ENCODE measurements at regions not wholly inside any gene's neighbourhood (a gene's known extent, or its start where the extent isn't known, plus 50 kb on each side); places are given as distances from the start of the nearest gene placed in this dataset.
A peak's percentile ranks its signal among the peaks of the same experiment; 100 is the strongest.
"Not testable (repeated sequence)": the region's sequence is repeated elsewhere in the genome, so short reads cannot be mapped to it uniquely, and the experiment has no call there.

DNA sequence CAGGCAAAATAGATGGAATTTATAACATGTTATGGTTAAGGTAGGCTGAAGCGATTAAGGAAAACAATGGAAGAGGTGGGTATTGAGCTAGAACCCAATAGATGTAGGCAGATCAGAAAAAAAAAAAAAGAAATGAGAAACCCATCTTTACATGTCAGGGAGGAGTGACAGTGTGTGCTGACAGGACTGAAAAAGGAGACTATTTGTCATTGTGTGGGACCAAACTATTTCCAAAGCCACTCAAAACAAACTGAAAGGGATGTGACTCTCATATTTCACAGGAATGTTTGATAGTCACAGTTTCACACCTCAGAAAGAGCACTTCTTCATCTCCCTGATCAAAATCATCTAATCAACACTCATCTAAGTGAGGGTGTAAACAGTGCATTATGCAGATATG is 122.3 kb upstream of the KIF2A start:
- Histone ChIP-seq H3K36me3 (no peaks in the 10 kb centered on the region), H3K27me3 (no peaks in the 10 kb centered on the region), H3K4me3 (no peak overlapping the region), H3K27ac (no peak overlapping the region), H3K4me1 (no peaks in the 10 kb centered on the region), H3K9me3 (no peaks in the 10 kb centered on the region)
- DNase-seq (no peak), ATAC-seq (ENCODE audit: low FRiP score in 2 of 2) (no peak)
- 97 to 100% methylated on average over 1 of the region's 1 CpG for WGBS, 2 donors
- TF ChIP-seq, protein P1, sequence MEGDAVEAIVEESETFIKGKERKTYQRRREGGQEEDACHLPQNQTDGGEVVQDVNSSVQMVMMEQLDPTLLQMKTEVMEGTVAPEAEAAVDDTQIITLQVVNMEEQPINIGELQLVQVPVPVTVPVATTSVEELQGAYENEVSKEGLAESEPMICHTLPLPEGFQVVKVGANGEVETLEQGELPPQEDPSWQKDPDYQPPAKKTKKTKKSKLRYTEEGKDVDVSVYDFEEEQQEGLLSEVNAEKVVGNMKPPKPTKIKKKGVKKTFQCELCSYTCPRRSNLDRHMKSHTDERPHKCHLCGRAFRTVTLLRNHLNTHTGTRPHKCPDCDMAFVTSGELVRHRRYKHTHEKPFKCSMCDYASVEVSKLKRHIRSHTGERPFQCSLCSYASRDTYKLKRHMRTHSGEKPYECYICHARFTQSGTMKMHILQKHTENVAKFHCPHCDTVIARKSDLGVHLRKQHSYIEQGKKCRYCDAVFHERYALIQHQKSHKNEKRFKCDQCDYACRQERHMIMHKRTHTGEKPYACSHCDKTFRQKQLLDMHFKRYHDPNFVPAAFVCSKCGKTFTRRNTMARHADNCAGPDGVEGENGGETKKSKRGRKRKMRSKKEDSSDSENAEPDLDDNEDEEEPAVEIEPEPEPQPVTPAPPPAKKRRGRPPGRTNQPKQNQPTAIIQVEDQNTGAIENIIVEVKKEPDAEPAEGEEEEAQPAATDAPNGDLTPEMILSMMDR (IDR thresholded peaks at IDR 0.05): no peak
- TF ChIP-seq POLR2A (IDR thresholded peaks at IDR 0.05) (no peak), POLR2AphosphoS5 (IDR thresholded peaks at IDR 0.05) (no peak), EP300 (IDR thresholded peaks at IDR 0.05) (no peak)

DNA sequence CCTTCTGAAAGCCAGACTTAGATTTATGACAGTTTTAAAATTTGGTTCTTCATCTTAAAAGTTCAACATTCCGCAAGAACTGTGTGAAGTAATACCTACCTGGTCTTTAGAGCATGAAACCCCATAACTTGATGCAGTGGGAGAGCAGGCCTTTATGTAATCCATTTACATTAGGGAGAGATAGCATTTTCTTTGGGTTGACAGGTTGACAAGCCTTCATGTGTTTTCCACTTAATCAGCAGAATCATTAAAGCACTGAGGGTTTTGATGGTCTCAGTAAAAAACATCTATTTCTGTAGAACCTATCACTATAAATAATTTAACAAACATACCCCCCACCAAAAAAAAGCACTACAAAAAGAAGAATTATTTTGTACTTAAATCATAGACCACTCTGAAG is 121.6 kb upstream of the KIF2A start:
- no peak for DNase-seq
- Histone ChIP-seq H3K9me3 (no peaks in the 10 kb centered on the region), H3K4me3 (no peak overlapping the region), H3K27me3 (no peaks in the 10 kb centered on the region), H3K36me3 (no peaks in the 10 kb centered on the region), H3K27ac (no peak overlapping the region), H3K4me1 (no peaks in the 10 kb centered on the region)
- ATAC-seq (ENCODE audit: low FRiP score in 2 of 2): no peak
- WGBS, 2 donors: 95 to 100% methylated on average over 1 of the region's 1 CpG
- TF ChIP-seq POLR2AphosphoS5 (IDR thresholded peaks at IDR 0.05) (no peak), POLR2A (IDR thresholded peaks at IDR 0.05) (no peak), EP300 (IDR thresholded peaks at IDR 0.05) (no peak)
- TF ChIP-seq, protein P1 (IDR thresholded peaks at IDR 0.05): no peak

DNA sequence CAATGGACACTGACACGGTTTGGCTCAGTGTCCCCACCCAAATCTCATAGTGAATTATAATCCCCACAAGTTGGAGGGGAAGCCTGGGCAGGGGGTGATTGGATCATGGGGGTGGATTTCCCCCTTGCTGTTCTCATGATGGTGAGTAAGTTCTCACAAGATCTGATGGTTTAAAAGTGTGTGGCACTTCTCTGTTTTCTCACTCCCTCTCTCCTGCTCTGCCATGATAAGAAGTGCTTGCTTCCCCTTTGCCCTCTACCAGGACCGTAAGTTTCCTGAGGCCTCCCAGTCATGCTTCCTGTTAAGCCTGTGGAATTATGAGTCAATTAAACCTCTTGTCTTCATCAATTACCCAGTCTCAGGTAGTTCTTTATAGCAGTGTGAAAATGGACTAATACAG is 115.8 kb upstream of the KIF2A start:
- TF ChIP-seq, protein P1 (IDR thresholded peaks at IDR 0.05): no peak
- no peak for TF ChIP-seq POLR2A (IDR thresholded peaks at IDR 0.05)
- TF ChIP-seq POLR2AphosphoS5 (IDR thresholded peaks at IDR 0.05): no peak
- TF ChIP-seq EP300 (IDR thresholded peaks at IDR 0.05): no peak
- DNase-seq (no peak), ATAC-seq (ENCODE audit: low FRiP score in 2 of 2) (no peak)
- Histone ChIP-seq H3K4me1 (no peaks in the 10 kb centered on the region), H3K27ac (no peak overlapping the region), H3K27me3 (no peaks in the 10 kb centered on the region), H3K4me3 (no peak overlapping the region), H3K9me3 (no peaks in the 10 kb centered on the region), H3K36me3 (no peaks in the 10 kb centered on the region)
- WGBS, 2 donors: 36 to 60% methylated on average over 2 of the region's 2 CpGs

DNA sequence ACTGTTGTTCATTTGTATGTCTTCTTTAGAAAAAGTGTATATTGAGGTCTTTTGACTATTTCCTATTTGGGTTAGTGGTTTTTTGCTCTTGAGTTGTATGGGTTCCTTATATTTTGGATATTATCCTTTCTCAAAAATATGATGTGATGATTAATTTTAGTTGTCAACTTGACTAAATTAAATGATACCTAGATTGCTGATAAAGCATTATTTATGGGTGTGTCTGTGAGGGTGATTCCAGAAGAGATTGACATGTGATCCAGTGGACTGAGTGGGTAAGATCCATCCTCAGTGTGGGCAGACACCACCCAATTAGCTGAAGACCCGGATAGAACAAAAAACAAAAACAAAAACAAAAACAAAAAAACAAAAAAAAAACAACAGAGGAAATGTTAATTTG is 115.1 kb upstream of the KIF2A start:
- H3K4me3 ChIP-seq: no peak overlapping the region
- no peaks in the 10 kb centered on the region for H3K36me3 ChIP-seq
- ATAC-seq (ENCODE audit: low FRiP score in 2 of 2): no peak
- no peaks in the 10 kb centered on the region for H3K4me1 ChIP-seq
- TF ChIP-seq POLR2A (IDR thresholded peaks at IDR 0.05) (no peak), EP300 (IDR thresholded peaks at IDR 0.05) (no peak), POLR2AphosphoS5 (IDR thresholded peaks at IDR 0.05) (no peak)
- TF ChIP-seq, protein P1 (IDR thresholded peaks at IDR 0.05): no peak
- no peak for DNase-seq
- H3K9me3 ChIP-seq: no peaks in the 10 kb centered on the region
- H3K27me3 ChIP-seq: no peaks in the 10 kb centered on the region
- WGBS, 2 donors: 0 to 41% methylated on average over 1 of the region's 1 CpG
- no peak overlapping the region for H3K27ac ChIP-seq

DNA sequence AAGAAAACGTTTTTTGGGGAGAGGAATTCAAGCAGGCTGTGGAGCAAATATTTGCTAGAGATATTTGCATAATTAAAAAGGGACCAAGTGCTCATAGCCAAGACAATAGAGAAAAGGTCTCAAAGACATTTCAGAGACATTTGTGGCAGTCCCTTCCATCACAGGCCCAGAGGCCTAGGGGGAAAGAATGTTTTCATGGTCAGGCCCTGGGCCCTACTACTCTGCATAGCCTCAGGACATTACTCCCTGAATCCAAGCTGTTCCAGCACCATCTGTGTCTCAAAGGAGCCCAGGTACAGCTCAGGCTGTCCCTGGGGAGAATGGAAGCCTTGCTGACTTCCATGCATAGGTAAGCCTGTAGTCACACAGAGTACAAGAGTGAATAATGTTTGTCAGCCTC is 113.0 kb upstream of the KIF2A start:
- DNase-seq: no peak
- ATAC-seq (ENCODE audit: low FRiP score in 2 of 2): peak in 1 of 2 donors; percentile 52
- H3K4me3 ChIP-seq: no peak overlapping the region
- no peak overlapping the region for H3K27ac ChIP-seq
- no peak for TF ChIP-seq POLR2A (IDR thresholded peaks at IDR 0.05)
- TF ChIP-seq, protein P1 (IDR thresholded peaks at IDR 0.05): no peak
- no peak for TF ChIP-seq POLR2AphosphoS5 (IDR thresholded peaks at IDR 0.05)
- no peak for TF ChIP-seq EP300 (IDR thresholded peaks at IDR 0.05)
- no peaks in the 10 kb centered on the region for H3K36me3 ChIP-seq
- no peaks in the 10 kb centered on the region for H3K27me3 ChIP-seq
- no peaks in the 10 kb centered on the region for H3K4me1 ChIP-seq
- 26 to 53% methylated on average over 1 of the region's 1 CpG for WGBS, 2 donors
- no peaks in the 10 kb centered on the region for H3K9me3 ChIP-seq

DNA sequence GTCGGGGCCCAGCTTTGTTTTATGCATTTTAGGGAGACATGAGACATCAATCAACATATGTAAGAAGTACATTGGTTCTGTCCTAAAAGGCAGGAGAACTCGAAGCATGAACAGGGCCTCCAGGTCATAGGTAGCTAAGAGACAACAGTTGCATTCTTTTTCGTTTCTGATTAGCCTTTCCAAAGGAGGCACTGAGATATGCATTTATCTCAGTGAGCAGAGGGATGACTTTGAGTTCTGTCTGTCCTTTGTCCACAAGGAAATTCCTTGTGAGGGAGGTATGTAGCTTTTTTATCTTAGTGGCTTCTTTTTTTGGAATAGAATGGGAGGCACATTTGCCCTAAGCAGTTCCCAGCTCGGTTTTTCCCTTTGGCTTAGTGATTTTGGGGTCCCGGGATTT is 109.5 kb upstream of the KIF2A start:
- H3K27me3 ChIP-seq; DNase-seq; H3K9me3 ChIP-seq; H3K27ac ChIP-seq; H3K4me3 ChIP-seq; ATAC-seq (ENCODE audit: low FRiP score in 2 of 2); H3K4me1 ChIP-seq; H3K36me3 ChIP-seq: not testable (repeated sequence)
- 75 to 86% methylated on average over 5 of the region's 5 CpGs for WGBS, 2 donors
